Neutrophil (primary cell): ENCODE measurements at regions not wholly inside any gene's neighbourhood (a gene's known extent, or its start where the extent isn't known, plus 50 kb on each side); places are given as distances from the start of the nearest gene placed in this dataset.

Experiments used
- H3K27ac ChIP-seq: fragments of 200-600 bp; sonication (generic); 2 replicates; pipeline ENCODE4 v1.5.1; 2016; ENCODE audit warnings: mild to moderate bottlenecking, moderate library complexity
- H3K27me3 ChIP-seq: fragments of 200-600 bp; sonication (generic); 2 replicates; pipeline ENCODE4 v1.6.0; 2016; ENCODE audit warnings: mild to moderate bottlenecking
- H3K36me3 ChIP-seq: fragments of 200-600 bp; sonication (generic); 2 replicates; pipeline ENCODE4 v1.5.1; 2017
- H3K4me1 ChIP-seq, 2 experiments: fragments of 200-600 bp in 1 of 2; sonication (generic) in 1 of 2; 1 replicate in 1 of 2; 2 replicates in 1 of 2; pipeline versions ENCODE4 v1.5.1 to v1.6.1; 2013 to 2016; ENCODE audit warnings: low read depth in 1 of 2, low read length in 1 of 2, mild to moderate bottlenecking in 1 of 2, moderate library complexity in 1 of 2; ENCODE audit not compliant: control insufficient read depth in 1 of 2, insufficient read depth in 1 of 2
- H3K4me3 ChIP-seq, 2 experiments: fragments of 200-600 bp in 1 of 2; sonication (generic) in 1 of 2; 1 replicate in 1 of 2; 2 replicates in 1 of 2; pipeline ENCODE4 v1.5.1; 2013 to 2016; ENCODE audit warnings: low read depth in 1 of 2, low read length in 1 of 2, mild to moderate bottlenecking in 1 of 2, moderate library complexity in 1 of 2
- H3K9me3 ChIP-seq: fragments of 200-600 bp; sonication (generic); 2 replicates; pipeline ENCODE4 v1.5.1; 2016
- CTCF ChIP-seq: fragments of 200-600 bp; sonication (generic); IDR thresholded peaks from 2 replicates; pipeline ENCODE4 v1.5.1; 2016; ENCODE audit warnings: antibody characterized with exemption

GRCh38 chr5:103450333-103451061 is 112.1 kb downstream of the NUDT12 start:
- TF ChIP-seq CTCF: no peak
- Histone ChIP-seq H3K4me3 (no peak overlapping the region), H3K36me3 (no peaks in the 10 kb centered on the region), H3K27me3 (no peaks in the 10 kb centered on the region), H3K4me1 (no peaks in the 10 kb centered on the region), H3K9me3 (no peaks in the 10 kb centered on the region), H3K27ac (no peak overlapping the region)

DNA sequence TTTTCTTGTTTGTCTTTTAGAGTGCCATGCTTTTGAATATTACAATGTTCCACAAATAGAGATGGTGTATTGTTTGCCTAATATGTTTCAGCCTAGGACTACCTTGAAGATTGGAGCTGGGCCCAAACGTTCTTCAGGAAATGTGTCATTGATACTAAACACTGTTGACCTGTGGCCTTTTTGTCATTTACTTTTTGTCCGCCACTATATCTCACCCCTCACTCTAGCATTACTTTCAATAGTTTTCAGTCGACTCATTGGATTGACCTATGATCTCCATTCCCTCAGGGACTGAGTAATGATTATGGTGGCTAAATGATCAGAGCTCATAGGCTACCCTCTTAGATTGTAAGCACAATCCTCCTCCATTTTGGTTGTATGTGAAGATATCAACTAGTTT is 115.8 kb downstream of the NUDT12 start:
- Histone ChIP-seq H3K27me3 (no peaks in the 10 kb centered on the region), H3K9me3 (no peaks in the 10 kb centered on the region), H3K4me3 (no peak overlapping the region), H3K4me1 (peaks cover 0 to 7% of the 10 kb centered on the region in 2 experiments), H3K27ac (no peak overlapping the region), H3K36me3 (no peaks in the 10 kb centered on the region)
- TF ChIP-seq CTCF: no peak

- H3K27me3 ChIP-seq: no peaks in the 10 kb centered on the region
Observed at GRCh38 chr5:103445426-103446035, 117.1 kb downstream of the NUDT12 start.

DNA sequence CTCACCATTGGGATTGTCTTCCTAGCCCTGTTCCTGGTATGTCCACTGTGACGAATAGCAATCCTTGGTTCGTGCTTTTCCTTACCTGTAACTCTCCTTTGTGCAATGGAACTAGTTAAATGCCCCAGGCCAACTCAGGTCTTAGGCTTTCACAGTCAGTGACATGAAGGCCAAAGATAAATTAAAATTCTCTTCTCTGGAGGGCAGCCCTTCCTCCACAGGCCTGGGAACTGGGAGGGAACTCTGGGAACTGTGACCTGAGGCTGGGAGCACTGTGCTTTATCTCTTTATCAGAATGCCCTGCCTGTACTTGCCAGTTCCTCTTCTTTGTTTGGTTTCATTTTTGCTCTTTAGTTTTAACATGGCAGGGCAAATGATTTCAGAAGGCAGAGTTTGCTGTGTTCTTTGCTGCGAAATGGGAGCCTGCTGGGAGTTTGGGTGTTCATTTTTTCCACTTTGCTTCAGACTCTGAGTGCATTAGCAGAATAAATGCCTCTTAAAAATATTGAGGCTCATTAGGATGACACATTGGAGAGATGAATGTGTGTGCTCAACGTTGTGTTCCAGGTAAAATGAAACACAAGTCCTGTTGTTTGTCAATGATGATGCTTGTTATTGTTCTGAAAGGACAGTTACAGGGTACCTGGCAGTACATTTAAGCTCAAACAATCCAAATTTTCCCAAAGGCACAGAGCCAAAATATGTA is 118.1 kb downstream of the NUDT12 start:
- Histone ChIP-seq H3K9me3 (no peaks in the 10 kb centered on the region), H3K36me3 (no peaks in the 10 kb centered on the region), H3K27me3 (no peaks in the 10 kb centered on the region), H3K4me3 (no peak overlapping the region), H3K4me1 (peaks cover 0 to 7% of the 10 kb centered on the region in 2 experiments), H3K27ac (no peak overlapping the region)
- TF ChIP-seq CTCF: no peak

More at GRCh38 chr5:103445426-103446035, 117.1 kb downstream of the NUDT12 start:
- H3K27ac ChIP-seq: no peak overlapping the region
- no peaks in the 10 kb centered on the region for H3K9me3 ChIP-seq
- H3K36me3 ChIP-seq: no peaks in the 10 kb centered on the region
- H3K4me1 ChIP-seq: peaks cover 0 to 7% of the 10 kb centered on the region in 2 experiments
- H3K4me3 ChIP-seq: no peak overlapping the region
- TF ChIP-seq CTCF: no peak

- no peaks in the 10 kb centered on the region for H3K27me3 ChIP-seq
- H3K4me1 ChIP-seq: peaks cover 0 to 7% of the 10 kb centered on the region in 2 experiments
- TF ChIP-seq CTCF: no peak
Observed at GRCh38 chr5:103442750-103443149, 119.8 kb downstream of the NUDT12 start.

More at GRCh38 chr5:103442750-103443149, 119.8 kb downstream of the NUDT12 start:
- H3K36me3 ChIP-seq: no peaks in the 10 kb centered on the region
- no peak overlapping the region for H3K4me3 ChIP-seq
- no peaks in the 10 kb centered on the region for H3K9me3 ChIP-seq
- H3K27ac ChIP-seq: no peak overlapping the region
